D721Med (cell line): ENCODE measurements at regions not wholly inside any gene's neighbourhood (a gene's known extent, or its start where the extent isn't known, plus 50 kb on each side); places are given as distances from the start of the nearest gene placed in this dataset.

Source experiments
- DNase-seq: peaks from one replicate; pipeline ENCODE4 v3.0.0; 2011; ENCODE audit warnings: low spot score; ENCODE audit not compliant: insufficient read length
- FAIRE-seq: peaks from 2 replicates; lab custom pipeline; 2011; peaks lifted over from hg19 to GRCh38; lab: Jason Lieb, UNC
- TF ChIP-seq, protein P1 (sequence below): IDR thresholded peaks from 2 replicates; pipeline ENCODE4 v1.5.1; 2012; ENCODE audit warnings: mild to moderate bottlenecking, control low read depth; ENCODE audit not compliant: insufficient read depth; ENCODE audit errors: missing control alignments

- FAIRE-seq (no peak), DNase-seq (no peak)
- TF ChIP-seq, protein P1, sequence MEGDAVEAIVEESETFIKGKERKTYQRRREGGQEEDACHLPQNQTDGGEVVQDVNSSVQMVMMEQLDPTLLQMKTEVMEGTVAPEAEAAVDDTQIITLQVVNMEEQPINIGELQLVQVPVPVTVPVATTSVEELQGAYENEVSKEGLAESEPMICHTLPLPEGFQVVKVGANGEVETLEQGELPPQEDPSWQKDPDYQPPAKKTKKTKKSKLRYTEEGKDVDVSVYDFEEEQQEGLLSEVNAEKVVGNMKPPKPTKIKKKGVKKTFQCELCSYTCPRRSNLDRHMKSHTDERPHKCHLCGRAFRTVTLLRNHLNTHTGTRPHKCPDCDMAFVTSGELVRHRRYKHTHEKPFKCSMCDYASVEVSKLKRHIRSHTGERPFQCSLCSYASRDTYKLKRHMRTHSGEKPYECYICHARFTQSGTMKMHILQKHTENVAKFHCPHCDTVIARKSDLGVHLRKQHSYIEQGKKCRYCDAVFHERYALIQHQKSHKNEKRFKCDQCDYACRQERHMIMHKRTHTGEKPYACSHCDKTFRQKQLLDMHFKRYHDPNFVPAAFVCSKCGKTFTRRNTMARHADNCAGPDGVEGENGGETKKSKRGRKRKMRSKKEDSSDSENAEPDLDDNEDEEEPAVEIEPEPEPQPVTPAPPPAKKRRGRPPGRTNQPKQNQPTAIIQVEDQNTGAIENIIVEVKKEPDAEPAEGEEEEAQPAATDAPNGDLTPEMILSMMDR = no peak
Measured at GRCh38 chr3:194987571-194988494, 283.1 kb downstream of the XXYLT1 start.

GRCh38 chr3:194988495-194989165 is 282.3 kb downstream of the XXYLT1 start:
- TF ChIP-seq, protein P1 = no peak
- DNase-seq = no peak
- FAIRE-seq = no peak

DNA sequence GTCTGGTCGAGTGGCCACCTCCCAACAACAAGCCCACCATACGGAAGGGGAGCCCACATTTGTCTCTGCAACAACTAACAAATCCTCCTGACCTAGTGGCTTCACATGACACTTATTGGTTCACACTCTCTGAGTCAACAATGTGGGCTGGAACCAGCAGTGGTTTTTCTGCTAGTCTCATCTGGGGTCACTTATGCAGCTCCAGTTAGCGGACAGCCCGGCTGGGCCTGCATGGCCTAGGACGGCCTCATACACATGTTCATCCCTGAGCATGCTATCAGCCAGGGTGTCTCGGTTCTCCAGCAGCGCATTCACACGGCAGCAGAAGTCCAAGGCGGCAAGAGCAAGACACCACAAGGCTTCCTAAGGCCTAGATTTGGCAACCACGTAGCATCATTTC is 281.7 kb downstream of the XXYLT1 start:
- no peak for DNase-seq
- TF ChIP-seq, protein P1 = no peak
- FAIRE-seq = no peak

GRCh38 chr3:194990454-194991337 is 280.3 kb downstream of the XXYLT1 start:
- no peak for FAIRE-seq

DNA sequence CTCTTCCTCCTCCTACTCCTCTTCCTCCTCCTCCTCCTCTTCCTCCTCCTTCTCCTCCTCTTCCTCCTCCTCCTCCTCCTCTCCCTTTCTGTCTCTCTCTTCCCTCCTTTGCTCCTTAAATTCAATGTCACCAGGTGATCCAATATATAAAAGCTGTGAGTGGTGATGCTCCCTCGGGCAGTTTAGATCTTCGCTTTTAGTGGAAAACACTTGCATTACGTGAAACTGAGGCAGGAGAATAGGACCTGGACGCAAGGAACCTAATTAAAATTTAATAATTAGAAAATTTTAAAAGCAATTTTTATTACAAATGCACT is 279.7 kb downstream of the XXYLT1 start:
- TF ChIP-seq, protein P1 = no peak
- FAIRE-seq = no peak
- no peak for DNase-seq

More at GRCh38 chr3:194990454-194991337, 280.3 kb downstream of the XXYLT1 start:
- TF ChIP-seq, protein P1 = no peak
- no peak for DNase-seq

DNA sequence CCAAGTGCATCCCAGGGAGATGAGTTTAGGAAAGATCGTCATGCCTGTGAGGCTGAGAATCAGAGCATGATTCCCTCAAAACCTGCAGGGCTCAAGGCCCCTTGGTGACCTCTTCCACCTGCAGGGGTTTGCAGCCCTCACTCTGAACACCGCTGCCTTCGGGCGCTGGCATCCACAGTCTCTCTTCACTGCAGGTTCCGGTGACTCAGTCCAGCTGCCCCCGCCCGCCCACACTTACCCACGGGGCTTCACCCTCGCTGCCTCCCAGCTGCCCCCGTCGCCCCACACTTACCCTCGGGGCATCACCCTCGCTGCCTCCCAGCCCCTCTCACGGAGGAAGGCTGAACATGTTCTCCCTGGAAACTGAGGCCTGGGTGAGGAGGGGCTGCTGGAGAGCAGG is 277.1 kb downstream of the XXYLT1 start:
- no peak for FAIRE-seq
- TF ChIP-seq, protein P1 = no peak
- DNase-seq = no peak
